ENCODE measurements at regions not wholly inside any gene's neighbourhood (a gene's known extent, or its start where the extent isn't known, plus 50 kb on each side); places are given as distances from the start of the nearest gene placed in this dataset.

DNA sequence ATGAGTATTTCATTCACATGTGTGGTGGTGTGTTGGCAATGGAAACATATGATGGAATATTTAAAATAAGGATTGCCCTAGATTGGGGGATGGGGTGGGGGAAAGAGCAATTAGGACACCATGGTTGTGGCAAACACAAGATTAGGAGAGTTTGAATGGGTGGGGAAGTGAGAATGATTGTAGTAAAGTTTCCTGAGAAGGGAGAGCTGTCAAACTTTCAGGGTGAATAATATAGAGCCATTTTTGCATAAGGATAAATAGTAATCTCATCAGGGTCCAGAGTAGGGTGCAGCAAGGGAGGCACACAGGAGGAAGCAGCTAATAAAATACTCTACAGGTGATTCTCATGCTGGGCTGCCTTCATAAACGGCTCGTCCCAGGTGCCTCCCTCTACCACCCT lies 294.9 kb upstream of the MARCKS start (continued):
- TF ChIP-seq EZH2phosphoT487 (IDR thresholded peaks at IDR 0.05; ENCODE audit: unreplicated experiment) (no peak), CREB1 (CRISPR knock-in tag; IDR thresholded peaks at IDR 0.05; ENCODE audit: low read depth) (no peak)
- TF ChIP-seq, protein P1, sequence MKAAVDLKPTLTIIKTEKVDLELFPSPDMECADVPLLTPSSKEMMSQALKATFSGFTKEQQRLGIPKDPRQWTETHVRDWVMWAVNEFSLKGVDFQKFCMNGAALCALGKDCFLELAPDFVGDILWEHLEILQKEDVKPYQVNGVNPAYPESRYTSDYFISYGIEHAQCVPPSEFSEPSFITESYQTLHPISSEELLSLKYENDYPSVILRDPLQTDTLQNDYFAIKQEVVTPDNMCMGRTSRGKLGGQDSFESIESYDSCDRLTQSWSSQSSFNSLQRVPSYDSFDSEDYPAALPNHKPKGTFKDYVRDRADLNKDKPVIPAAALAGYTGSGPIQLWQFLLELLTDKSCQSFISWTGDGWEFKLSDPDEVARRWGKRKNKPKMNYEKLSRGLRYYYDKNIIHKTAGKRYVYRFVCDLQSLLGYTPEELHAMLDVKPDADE (IDR thresholded peaks at IDR 0.05), result no peak
- TF ChIP-seq, protein P2, sequence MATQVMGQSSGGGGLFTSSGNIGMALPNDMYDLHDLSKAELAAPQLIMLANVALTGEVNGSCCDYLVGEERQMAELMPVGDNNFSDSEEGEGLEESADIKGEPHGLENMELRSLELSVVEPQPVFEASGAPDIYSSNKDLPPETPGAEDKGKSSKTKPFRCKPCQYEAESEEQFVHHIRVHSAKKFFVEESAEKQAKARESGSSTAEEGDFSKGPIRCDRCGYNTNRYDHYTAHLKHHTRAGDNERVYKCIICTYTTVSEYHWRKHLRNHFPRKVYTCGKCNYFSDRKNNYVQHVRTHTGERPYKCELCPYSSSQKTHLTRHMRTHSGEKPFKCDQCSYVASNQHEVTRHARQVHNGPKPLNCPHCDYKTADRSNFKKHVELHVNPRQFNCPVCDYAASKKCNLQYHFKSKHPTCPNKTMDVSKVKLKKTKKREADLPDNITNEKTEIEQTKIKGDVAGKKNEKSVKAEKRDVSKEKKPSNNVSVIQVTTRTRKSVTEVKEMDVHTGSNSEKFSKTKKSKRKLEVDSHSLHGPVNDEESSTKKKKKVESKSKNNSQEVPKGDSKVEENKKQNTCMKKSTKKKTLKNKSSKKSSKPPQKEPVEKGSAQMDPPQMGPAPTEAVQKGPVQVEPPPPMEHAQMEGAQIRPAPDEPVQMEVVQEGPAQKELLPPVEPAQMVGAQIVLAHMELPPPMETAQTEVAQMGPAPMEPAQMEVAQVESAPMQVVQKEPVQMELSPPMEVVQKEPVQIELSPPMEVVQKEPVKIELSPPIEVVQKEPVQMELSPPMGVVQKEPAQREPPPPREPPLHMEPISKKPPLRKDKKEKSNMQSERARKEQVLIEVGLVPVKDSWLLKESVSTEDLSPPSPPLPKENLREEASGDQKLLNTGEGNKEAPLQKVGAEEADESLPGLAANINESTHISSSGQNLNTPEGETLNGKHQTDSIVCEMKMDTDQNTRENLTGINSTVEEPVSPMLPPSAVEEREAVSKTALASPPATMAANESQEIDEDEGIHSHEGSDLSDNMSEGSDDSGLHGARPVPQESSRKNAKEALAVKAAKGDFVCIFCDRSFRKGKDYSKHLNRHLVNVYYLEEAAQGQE (IDR thresholded peaks at IDR 0.05; ENCODE audit: unreplicated experiment), result no peak
- TF ChIP-seq, protein P3, sequence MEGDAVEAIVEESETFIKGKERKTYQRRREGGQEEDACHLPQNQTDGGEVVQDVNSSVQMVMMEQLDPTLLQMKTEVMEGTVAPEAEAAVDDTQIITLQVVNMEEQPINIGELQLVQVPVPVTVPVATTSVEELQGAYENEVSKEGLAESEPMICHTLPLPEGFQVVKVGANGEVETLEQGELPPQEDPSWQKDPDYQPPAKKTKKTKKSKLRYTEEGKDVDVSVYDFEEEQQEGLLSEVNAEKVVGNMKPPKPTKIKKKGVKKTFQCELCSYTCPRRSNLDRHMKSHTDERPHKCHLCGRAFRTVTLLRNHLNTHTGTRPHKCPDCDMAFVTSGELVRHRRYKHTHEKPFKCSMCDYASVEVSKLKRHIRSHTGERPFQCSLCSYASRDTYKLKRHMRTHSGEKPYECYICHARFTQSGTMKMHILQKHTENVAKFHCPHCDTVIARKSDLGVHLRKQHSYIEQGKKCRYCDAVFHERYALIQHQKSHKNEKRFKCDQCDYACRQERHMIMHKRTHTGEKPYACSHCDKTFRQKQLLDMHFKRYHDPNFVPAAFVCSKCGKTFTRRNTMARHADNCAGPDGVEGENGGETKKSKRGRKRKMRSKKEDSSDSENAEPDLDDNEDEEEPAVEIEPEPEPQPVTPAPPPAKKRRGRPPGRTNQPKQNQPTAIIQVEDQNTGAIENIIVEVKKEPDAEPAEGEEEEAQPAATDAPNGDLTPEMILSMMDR (conservative IDR thresholded peaks at IDR 0.05; ENCODE audit: low read depth in 2 of 2), result no peak

DNA sequence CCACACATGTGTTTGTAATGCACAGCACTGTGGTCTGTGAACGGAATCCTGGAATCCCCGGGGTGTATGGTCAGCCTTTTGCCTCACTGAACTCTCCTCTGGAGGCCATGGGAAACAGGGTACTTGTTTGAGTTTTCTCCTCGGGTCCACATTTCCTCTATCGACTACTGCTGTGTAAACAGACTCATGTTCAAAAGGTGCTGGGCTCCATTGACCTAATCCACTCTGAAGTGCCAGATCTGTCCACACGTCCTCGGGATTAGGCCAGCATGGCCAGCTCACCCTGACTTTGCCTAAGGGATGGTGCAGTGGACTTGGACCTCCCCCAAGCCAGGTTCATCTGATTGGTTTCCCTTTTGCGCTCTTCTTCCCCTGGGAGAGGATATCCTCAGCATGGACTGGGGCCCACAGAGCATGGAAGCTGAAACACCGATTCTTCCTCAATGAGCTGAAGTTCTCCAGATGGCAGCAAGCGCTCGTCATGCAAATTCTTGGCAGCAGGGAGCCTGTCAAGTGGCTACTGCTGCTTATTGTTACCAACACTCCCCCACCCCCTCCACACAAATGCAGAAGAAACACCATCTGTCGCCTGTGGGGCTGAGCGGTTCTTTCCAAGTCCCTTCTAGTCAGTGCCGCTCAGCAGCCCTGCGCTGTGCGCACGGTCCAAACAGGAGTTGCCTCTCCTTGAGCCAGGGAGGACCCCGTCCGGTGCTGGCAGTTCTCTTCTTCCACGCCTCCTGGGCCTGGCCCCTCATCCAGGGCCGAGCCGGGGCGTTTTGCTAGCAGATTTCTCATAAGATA lies 292.6 kb upstream of the MARCKS start:
- Mint-ChIP-seq H3K36me3 (ENCODE audit: low read depth) (no peaks in the 10 kb centered on the region), H3K4me3 (peak overlapping the region; percentile 55), H3K27me3 (ENCODE audit: insufficient read depth, low read depth, poor library complexity) (peaks cover 13% of the 10 kb centered on the region), H3K9me3 (no peaks in the 10 kb centered on the region), H3K4me1 (peaks cover 38% of the 10 kb centered on the region), H3K27ac (peak overlapping the region; percentile 91)
- H3K9me2 ChIP-seq (ENCODE audit: insufficient read depth), result 0 out of 2 replicates have a peak, but pooled peaks cover 6% of the 10 kb centered on the region
- H3K4me3 ChIP-seq, result peak overlapping the region; percentile 23
- H3K36me3 ChIP-seq (ENCODE audit: insufficient read depth), result no peaks in the 10 kb centered on the region
- H3F3A ChIP-seq (replicated peaks; ENCODE audit: low read depth), result no peaks in the 10 kb centered on the region; the same call in 1 of the 2 replicates
- DNase-seq (ENCODE audit: low spot score), result peak; percentile 91
- peak overlapping the region; percentile 43; the same call in 1 of the 2 replicates for H2AFZ ChIP-seq
- H3K4me2 ChIP-seq, result peak overlapping the region; percentile 58
- peak overlapping the region; percentile 27; the same call in 1 of the 2 replicates for H3K27ac ChIP-seq (ENCODE audit: low read depth)
- H3K27me3 ChIP-seq (ENCODE audit: insufficient read depth), result peaks cover 10% of the 10 kb centered on the region; the same call in 1 of the 2 replicates
- peaks cover 22% of the 10 kb centered on the region for H3K4me1 ChIP-seq (ENCODE audit: insufficient read depth)
- no peaks in the 10 kb centered on the region for H4K20me1 ChIP-seq (replicated peaks; ENCODE audit: insufficient read depth)
- no peaks in the 10 kb centered on the region for H3K79me2 ChIP-seq (replicated peaks; ENCODE audit: insufficient read depth)
- peak; percentile 99 for ATAC-seq
- TF ChIP-seq ZNF331 (CRISPR knock-in tag; IDR thresholded peaks at IDR 0.05; ENCODE audit: low read depth) (no peak), NANOG (IDR thresholded peaks at IDR 0.05; ENCODE audit: borderline replicate concordance) (peak; percentile 13; the same call in 1 of the 2 replicates), ZNF114 (CRISPR knock-in tag; IDR thresholded peaks at IDR 0.05) (peak; percentile 95; the same call in 1 of the 2 replicates), CREB1 (CRISPR knock-in tag; IDR thresholded peaks at IDR 0.05; ENCODE audit: low read depth) (peak; percentile 67), EZH2phosphoT487 (IDR thresholded peaks at IDR 0.05; ENCODE audit: unreplicated experiment) (no peak), STAT1 (IDR thresholded peaks at IDR 0.05; ENCODE audit: unreplicated experiment) (no peak)
- TF ChIP-seq, protein P4, sequence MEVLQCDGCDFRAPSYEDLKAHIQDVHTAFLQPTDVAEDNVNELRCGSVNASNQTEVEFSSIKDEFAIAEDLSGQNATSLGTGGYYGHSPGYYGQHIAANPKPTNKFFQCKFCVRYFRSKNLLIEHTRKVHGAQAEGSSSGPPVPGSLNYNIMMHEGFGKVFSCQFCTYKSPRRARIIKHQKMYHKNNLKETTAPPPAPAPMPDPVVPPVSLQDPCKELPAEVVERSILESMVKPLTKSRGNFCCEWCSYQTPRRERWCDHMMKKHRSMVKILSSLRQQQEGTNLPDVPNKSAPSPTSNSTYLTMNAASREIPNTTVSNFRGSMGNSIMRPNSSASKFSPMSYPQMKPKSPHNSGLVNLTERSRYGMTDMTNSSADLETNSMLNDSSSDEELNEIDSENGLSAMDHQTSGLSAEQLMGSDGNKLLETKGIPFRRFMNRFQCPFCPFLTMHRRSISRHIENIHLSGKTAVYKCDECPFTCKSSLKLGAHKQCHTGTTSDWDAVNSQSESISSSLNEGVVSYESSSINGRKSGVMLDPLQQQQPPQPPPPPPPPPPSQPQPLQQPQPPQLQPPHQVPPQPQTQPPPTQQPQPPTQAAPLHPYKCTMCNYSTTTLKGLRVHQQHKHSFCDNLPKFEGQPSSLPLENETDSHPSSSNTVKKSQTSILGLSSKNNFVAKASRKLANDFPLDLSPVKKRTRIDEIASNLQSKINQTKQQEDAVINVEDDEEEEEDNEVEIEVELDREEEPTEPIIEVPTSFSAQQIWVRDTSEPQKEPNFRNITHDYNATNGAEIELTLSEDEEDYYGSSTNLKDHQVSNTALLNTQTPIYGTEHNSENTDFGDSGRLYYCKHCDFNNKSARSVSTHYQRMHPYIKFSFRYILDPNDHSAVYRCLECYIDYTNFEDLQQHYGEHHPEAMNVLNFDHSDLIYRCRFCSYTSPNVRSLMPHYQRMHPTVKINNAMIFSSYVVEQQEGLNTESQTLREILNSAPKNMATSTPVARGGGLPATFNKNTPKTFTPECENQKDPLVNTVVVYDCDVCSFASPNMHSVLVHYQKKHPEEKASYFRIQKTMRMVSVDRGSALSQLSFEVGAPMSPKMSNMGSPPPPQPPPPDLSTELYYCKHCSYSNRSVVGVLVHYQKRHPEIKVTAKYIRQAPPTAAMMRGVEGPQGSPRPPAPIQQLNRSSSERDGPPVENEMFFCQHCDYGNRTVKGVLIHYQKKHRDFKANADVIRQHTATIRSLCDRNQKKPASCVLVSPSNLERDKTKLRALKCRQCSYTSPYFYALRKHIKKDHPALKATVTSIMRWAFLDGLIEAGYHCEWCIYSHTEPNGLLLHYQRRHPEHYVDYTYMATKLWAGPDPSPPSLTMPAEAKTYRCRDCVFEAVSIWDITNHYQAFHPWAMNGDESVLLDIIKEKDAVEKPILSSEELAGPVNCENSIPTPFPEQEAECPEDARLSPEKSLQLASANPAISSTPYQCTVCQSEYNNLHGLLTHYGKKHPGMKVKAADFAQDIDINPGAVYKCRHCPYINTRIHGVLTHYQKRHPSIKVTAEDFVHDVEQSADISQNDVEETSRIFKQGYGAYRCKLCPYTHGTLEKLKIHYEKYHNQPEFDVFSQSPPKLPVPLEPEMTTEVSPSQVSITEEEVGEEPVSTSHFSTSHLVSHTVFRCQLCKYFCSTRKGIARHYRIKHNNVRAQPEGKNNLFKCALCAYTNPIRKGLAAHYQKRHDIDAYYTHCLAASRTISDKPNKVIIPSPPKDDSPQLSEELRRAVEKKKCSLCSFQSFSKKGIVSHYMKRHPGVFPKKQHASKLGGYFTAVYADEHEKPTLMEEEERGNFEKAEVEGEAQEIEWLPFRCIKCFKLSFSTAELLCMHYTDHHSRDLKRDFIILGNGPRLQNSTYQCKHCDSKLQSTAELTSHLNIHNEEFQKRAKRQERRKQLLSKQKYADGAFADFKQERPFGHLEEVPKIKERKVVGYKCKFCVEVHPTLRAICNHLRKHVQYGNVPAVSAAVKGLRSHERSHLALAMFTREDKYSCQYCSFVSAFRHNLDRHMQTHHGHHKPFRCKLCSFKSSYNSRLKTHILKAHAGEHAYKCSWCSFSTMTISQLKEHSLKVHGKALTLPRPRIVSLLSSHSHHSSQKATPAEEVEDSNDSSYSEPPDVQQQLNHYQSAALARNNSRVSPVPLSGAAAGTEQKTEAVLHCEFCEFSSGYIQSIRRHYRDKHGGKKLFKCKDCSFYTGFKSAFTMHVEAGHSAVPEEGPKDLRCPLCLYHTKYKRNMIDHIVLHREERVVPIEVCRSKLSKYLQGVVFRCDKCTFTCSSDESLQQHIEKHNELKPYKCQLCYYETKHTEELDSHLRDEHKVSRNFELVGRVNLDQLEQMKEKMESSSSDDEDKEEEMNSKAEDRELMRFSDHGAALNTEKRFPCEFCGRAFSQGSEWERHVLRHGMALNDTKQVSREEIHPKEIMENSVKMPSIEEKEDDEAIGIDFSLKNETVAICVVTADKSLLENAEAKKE (CRISPR knock-in tag; IDR thresholded peaks at IDR 0.05), result peak; percentile 99
